ENCODE measurements at regions not wholly inside any gene's neighbourhood (a gene's known extent, or its start where the extent isn't known, plus 50 kb on each side); places are given as distances from the start of the nearest gene placed in this dataset.
A peak's percentile ranks its signal among the peaks of the same experiment; 100 is the strongest.

GRCh38 chr12:19971361-19972280, 396.7 kb upstream of the PDE3A start:
- no peak for DNase-seq (ENCODE audit: low read depth in 2 of 3, low spot score in 2 of 3)

- peak in 2 of 3 donors; percentile 20 to 42 for DNase-seq (ENCODE audit: low read depth in 2 of 3, low spot score in 2 of 3)
Measured at GRCh38 chr12:19972325-19973288, 395.7 kb upstream of the PDE3A start.

GRCh38 chr12:19978193-19978592, 390.1 kb upstream of the PDE3A start:
- DNase-seq (ENCODE audit: low read depth in 2 of 3, low spot score in 2 of 3): no peak

GRCh38 chr12:19979584-19979983, 388.8 kb upstream of the PDE3A start:
- DNase-seq (ENCODE audit: low read depth in 2 of 3, low spot score in 2 of 3): no peak

- no peak for DNase-seq (ENCODE audit: low read depth in 2 of 3, low spot score in 2 of 3)
Measured at GRCh38 chr12:19981944-19982343, 386.4 kb upstream of the PDE3A start.

- no peak for DNase-seq (ENCODE audit: low read depth in 2 of 3, low spot score in 2 of 3)
Measured at GRCh38 chr12:19988001-19988400, 380.3 kb upstream of the PDE3A start.

GRCh38 chr12:19988459-19988873, 379.9 kb upstream of the PDE3A start:
- no peak for DNase-seq (ENCODE audit: low read depth in 2 of 3, low spot score in 2 of 3)

- DNase-seq (ENCODE audit: low read depth in 2 of 3, low spot score in 2 of 3): no peak
Measured at GRCh38 chr12:19988948-19989347, 379.4 kb upstream of the PDE3A start.

GRCh38 chr12:19991146-19991545, 377.2 kb upstream of the PDE3A start:
- DNase-seq (ENCODE audit: low read depth in 2 of 3, low spot score in 2 of 3): no peak

- no peak for DNase-seq (ENCODE audit: low read depth in 2 of 3, low spot score in 2 of 3)
Measured at GRCh38 chr12:19992311-19992710, 376.0 kb upstream of the PDE3A start.

- DNase-seq (ENCODE audit: low read depth in 2 of 3, low spot score in 2 of 3): peak in 1 of 3 donors; percentile 1
Measured at GRCh38 chr12:19994968-19995367, 373.4 kb upstream of the PDE3A start.

- DNase-seq (ENCODE audit: low read depth in 2 of 3, low spot score in 2 of 3): no peak
Measured at GRCh38 chr12:19997656-19998400, 370.5 kb upstream of the PDE3A start.

- DNase-seq (ENCODE audit: low read depth in 2 of 3, low spot score in 2 of 3): no peak
Measured at GRCh38 chr12:19998411-19998810, 369.9 kb upstream of the PDE3A start.

- DNase-seq (ENCODE audit: low read depth in 2 of 3, low spot score in 2 of 3): no peak
Measured at GRCh38 chr12:19998961-19999804, 369.2 kb upstream of the PDE3A start.

GRCh38 chr12:19999805-20000138, 368.6 kb upstream of the PDE3A start:
- DNase-seq (ENCODE audit: low read depth in 2 of 3, low spot score in 2 of 3): no peak

GRCh38 chr12:20000229-20000849, 368.0 kb upstream of the PDE3A start:
- DNase-seq (ENCODE audit: low read depth in 2 of 3, low spot score in 2 of 3): no peak

- DNase-seq (ENCODE audit: low read depth in 2 of 3, low spot score in 2 of 3): no peak
Measured at GRCh38 chr12:20003252-20003651, 365.1 kb upstream of the PDE3A start.

- DNase-seq (ENCODE audit: low read depth in 2 of 3, low spot score in 2 of 3): no peak
Measured at GRCh38 chr12:20004952-20005351, 363.4 kb upstream of the PDE3A start.

Measured in hematopoietic multipotent progenitor cell (in vitro differentiated cells).